Skeletal muscle satellite cell (primary cell): ENCODE measurements at regions not wholly inside any gene's neighbourhood (a gene's known extent, or its start where the extent isn't known, plus 50 kb on each side); places are given as distances from the start of the nearest gene placed in this dataset.

Experiments
- H3K27me3 ChIP-seq: 2 replicates; pipeline ENCODE4 v1.7.0; 2013; ENCODE audit warnings: low read length; ENCODE audit not compliant: control insufficient read depth, insufficient read depth
- H3K36me3 ChIP-seq: 2 replicates; pipeline ENCODE4 v1.7.0; 2013; ENCODE audit warnings: mild to moderate bottlenecking, control low read depth, low read length; ENCODE audit not compliant: insufficient read depth
- H3K4me1 ChIP-seq: 2 replicates; pipeline ENCODE4 v1.7.0; 2013; ENCODE audit warnings: low read length; ENCODE audit not compliant: control insufficient read depth, insufficient read depth
- H3K4me2 ChIP-seq: 2 replicates; pipeline ENCODE4 v1.7.0; 2013; ENCODE audit warnings: mild to moderate bottlenecking, low read length
- H3K4me3 ChIP-seq: 2 replicates; pipeline ENCODE4 v1.7.0; 2013; ENCODE audit warnings: low read length
- H3K9ac ChIP-seq: 2 replicates; pipeline ENCODE4 v1.7.0; 2013; ENCODE audit warnings: mild to moderate bottlenecking, low read depth, low read length, moderate library complexity
- H3K9me3 ChIP-seq: replicated peaks from 2 replicates; pipeline ENCODE4 v1.7.0; 2013; ENCODE audit warnings: mild to moderate bottlenecking, control low read depth, low read length

- H3K27me3 ChIP-seq: no peaks in the 10 kb centered on the region
- H3K4me1 ChIP-seq: no peaks in the 10 kb centered on the region
- no peak overlapping the region for H3K4me3 ChIP-seq
- H3K4me2 ChIP-seq: no peak overlapping the region
- H3K9ac ChIP-seq: no peak overlapping the region
- no peaks in the 10 kb centered on the region for H3K36me3 ChIP-seq
- no peaks in the 10 kb centered on the region for H3K9me3 ChIP-seq
Observed at GRCh38 chr10:60705376-60705775, 72.9 kb upstream of the CDK1 start.

GRCh38 chr10:60704471-60704870 lies 73.8 kb upstream of the CDK1 start:
- H3K27me3 ChIP-seq: no peaks in the 10 kb centered on the region
- H3K36me3 ChIP-seq: no peaks in the 10 kb centered on the region
- no peaks in the 10 kb centered on the region for H3K9me3 ChIP-seq
- no peak overlapping the region for H3K4me2 ChIP-seq
- H3K4me3 ChIP-seq: no peak overlapping the region
- H3K4me1 ChIP-seq: no peaks in the 10 kb centered on the region
- H3K9ac ChIP-seq: no peak overlapping the region

- Histone ChIP-seq H3K9me3 (no peaks in the 10 kb centered on the region), H3K36me3 (no peaks in the 10 kb centered on the region), H3K27me3 (no peaks in the 10 kb centered on the region), H3K9ac (no peak overlapping the region), H3K4me1 (no peaks in the 10 kb centered on the region), H3K4me2 (no peak overlapping the region), H3K4me3 (no peak overlapping the region)
Observed at GRCh38 chr10:60703266-60704041, 74.8 kb upstream of the CDK1 start.

- no peaks in the 10 kb centered on the region for H3K27me3 ChIP-seq
- H3K9ac ChIP-seq: no peak overlapping the region
- no peaks in the 10 kb centered on the region for H3K4me1 ChIP-seq
- no peaks in the 10 kb centered on the region for H3K9me3 ChIP-seq
- no peaks in the 10 kb centered on the region for H3K36me3 ChIP-seq
- no peak overlapping the region for H3K4me3 ChIP-seq
- H3K4me2 ChIP-seq: no peak overlapping the region
Observed at GRCh38 chr10:60687679-60688078, 90.6 kb upstream of the CDK1 start.

GRCh38 chr10:60684091-60684490 lies 94.2 kb upstream of the CDK1 start:
- Histone ChIP-seq H3K9ac (no peak overlapping the region), H3K4me3 (no peak overlapping the region), H3K4me1 (no peaks in the 10 kb centered on the region), H3K9me3 (no peaks in the 10 kb centered on the region), H3K4me2 (no peak overlapping the region), H3K27me3 (no peaks in the 10 kb centered on the region), H3K36me3 (no peaks in the 10 kb centered on the region)

- Histone ChIP-seq H3K27me3 (no peaks in the 10 kb centered on the region), H3K9me3 (no peaks in the 10 kb centered on the region), H3K4me2 (no peak overlapping the region), H3K9ac (no peak overlapping the region), H3K4me3 (no peak overlapping the region), H3K4me1 (peaks cover 9% of the 10 kb centered on the region), H3K36me3 (no peaks in the 10 kb centered on the region)
Observed at GRCh38 chr10:60681103-60681502, 97.2 kb upstream of the CDK1 start.

- Histone ChIP-seq H3K4me1 (peaks cover 9% of the 10 kb centered on the region), H3K9me3 (no peaks in the 10 kb centered on the region), H3K36me3 (no peaks in the 10 kb centered on the region), H3K9ac (no peak overlapping the region), H3K27me3 (no peaks in the 10 kb centered on the region), H3K4me2 (no peak overlapping the region), H3K4me3 (no peak overlapping the region)
Observed at GRCh38 chr10:60679388-60679990, 98.8 kb upstream of the CDK1 start.

- Histone ChIP-seq H3K9ac (no peak overlapping the region), H3K4me1 (peaks cover 9% of the 10 kb centered on the region), H3K9me3 (no peaks in the 10 kb centered on the region), H3K27me3 (no peaks in the 10 kb centered on the region), H3K4me3 (no peak overlapping the region), H3K4me2 (no peak overlapping the region), H3K36me3 (no peaks in the 10 kb centered on the region)
Observed at GRCh38 chr10:60678978-60679377, 99.3 kb upstream of the CDK1 start.

GRCh38 chr10:60677531-60678129 lies 100.6 kb upstream of the CDK1 start:
- no peaks in the 10 kb centered on the region for H3K9me3 ChIP-seq
- no peaks in the 10 kb centered on the region for H3K36me3 ChIP-seq
- no peak overlapping the region for H3K9ac ChIP-seq
- H3K4me2 ChIP-seq: no peak overlapping the region
- no peak overlapping the region for H3K4me3 ChIP-seq
- peaks cover 9% of the 10 kb centered on the region for H3K4me1 ChIP-seq
- no peaks in the 10 kb centered on the region for H3K27me3 ChIP-seq

GRCh38 chr10:60675236-60675635 lies 103.0 kb upstream of the CDK1 start:
- H3K4me2 ChIP-seq: no peak overlapping the region
- H3K9ac ChIP-seq: no peak overlapping the region
- H3K4me1 ChIP-seq: peaks cover 9% of the 10 kb centered on the region
- no peaks in the 10 kb centered on the region for H3K27me3 ChIP-seq
- no peaks in the 10 kb centered on the region for H3K9me3 ChIP-seq
- H3K4me3 ChIP-seq: no peak overlapping the region
- no peaks in the 10 kb centered on the region for H3K36me3 ChIP-seq

GRCh38 chr10:60669501-60669900 lies 108.8 kb upstream of the CDK1 start:
- H3K4me2 ChIP-seq: no peak overlapping the region
- no peaks in the 10 kb centered on the region for H3K27me3 ChIP-seq
- no peak overlapping the region for H3K4me3 ChIP-seq
- no peak overlapping the region for H3K9ac ChIP-seq
- no peaks in the 10 kb centered on the region for H3K4me1 ChIP-seq
- H3K9me3 ChIP-seq: no peaks in the 10 kb centered on the region
- no peaks in the 10 kb centered on the region for H3K36me3 ChIP-seq

GRCh38 chr10:60666221-60666620 lies 112.1 kb upstream of the CDK1 start:
- Histone ChIP-seq H3K9me3 (no peaks in the 10 kb centered on the region), H3K4me1 (peaks cover 29% of the 10 kb centered on the region), H3K36me3 (no peaks in the 10 kb centered on the region), H3K9ac (no peak overlapping the region), H3K4me2 (no peak overlapping the region), H3K27me3 (no peaks in the 10 kb centered on the region), H3K4me3 (no peak overlapping the region)
